ENCODE measurements at regions not wholly inside any gene's neighbourhood (a gene's known extent, or its start where the extent isn't known, plus 50 kb on each side); places are given as distances from the start of the nearest gene placed in this dataset.

DNA sequence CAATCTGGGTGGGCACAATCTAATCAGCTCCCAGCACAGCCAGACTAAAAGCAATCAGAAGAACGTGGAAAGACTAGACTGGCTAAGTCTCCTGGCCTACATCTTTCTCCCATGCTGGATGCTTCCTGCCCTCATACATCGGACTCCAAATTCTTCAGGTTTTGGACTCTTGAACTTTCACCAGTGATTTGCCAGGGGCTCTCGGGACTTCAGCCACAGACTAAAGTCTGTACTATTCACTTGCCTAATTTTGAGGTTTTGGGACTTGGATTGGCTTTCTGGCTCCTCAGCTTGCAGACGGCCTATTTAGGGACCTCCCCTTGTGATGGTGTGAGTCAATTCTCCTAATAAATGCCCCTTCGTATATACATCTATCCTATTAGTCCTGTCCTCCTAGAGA is 66.6 kb upstream of the SOX21 start:
- no peaks in the 10 kb centered on the region for H3K9me3 ChIP-seq (replicated peaks)
- H3K27me3 ChIP-seq (replicated peaks), result no peaks in the 10 kb centered on the region
- no peak overlapping the region for H3K27ac ChIP-seq
- no peaks in the 10 kb centered on the region for H3K4me1 ChIP-seq (replicated peaks)
- H3K4me3 ChIP-seq, result no peak overlapping the region
- no peak for DNase-seq (ENCODE audit: low read depth in 1 of 2, low spot score in 2 of 2)
- H3K36me3 ChIP-seq, result no peaks in the 10 kb centered on the region

- Histone ChIP-seq H3K4me1 (replicated peaks) (no peaks in the 10 kb centered on the region), H3K27me3 (replicated peaks) (no peaks in the 10 kb centered on the region), H3K9me3 (replicated peaks) (no peaks in the 10 kb centered on the region), H3K27ac (no peak overlapping the region), H3K36me3 (no peaks in the 10 kb centered on the region), H3K4me3 (no peak overlapping the region)
- no peak for DNase-seq (ENCODE audit: low read depth in 1 of 2, low spot score in 2 of 2)
These were observed 66.2 kb upstream of the SOX21 start for GRCh38 chr13:94778585-94778984.

DNA sequence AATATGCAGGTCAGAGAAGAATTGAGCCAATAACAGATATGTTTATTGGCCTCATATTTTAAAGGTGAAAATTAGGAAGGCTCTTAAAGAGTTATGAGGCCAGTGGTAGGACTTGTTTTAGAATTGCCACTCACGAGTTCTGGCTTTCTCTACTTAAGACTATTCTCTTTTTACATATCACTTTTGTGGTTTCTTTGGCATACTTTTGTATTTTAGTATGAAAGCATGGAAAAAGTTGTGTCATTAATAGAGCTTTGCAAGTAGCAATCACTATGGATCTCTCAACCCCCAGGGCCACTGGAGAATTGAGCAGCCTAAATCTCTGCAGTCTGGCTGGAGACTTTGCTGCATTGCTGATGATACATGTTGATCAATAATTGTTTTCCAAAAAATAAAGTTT is 64.6 kb upstream of the SOX21 start:
- Histone ChIP-seq H3K27me3 (replicated peaks) (no peaks in the 10 kb centered on the region), H3K27ac (no peak overlapping the region), H3K36me3 (no peaks in the 10 kb centered on the region), H3K4me1 (replicated peaks) (no peaks in the 10 kb centered on the region), H3K4me3 (no peak overlapping the region), H3K9me3 (replicated peaks) (no peaks in the 10 kb centered on the region)
- no peak for DNase-seq (ENCODE audit: low read depth in 1 of 2, low spot score in 2 of 2)

GRCh38 chr13:94776300-94776699 is 64.0 kb upstream of the SOX21 start:
- Histone ChIP-seq H3K9me3 (replicated peaks) (no peaks in the 10 kb centered on the region), H3K27me3 (replicated peaks) (no peaks in the 10 kb centered on the region), H3K27ac (no peak overlapping the region), H3K4me3 (no peak overlapping the region), H3K4me1 (replicated peaks) (no peaks in the 10 kb centered on the region), H3K36me3 (no peaks in the 10 kb centered on the region)
- DNase-seq (ENCODE audit: low read depth in 1 of 2, low spot score in 2 of 2), result no peak

DNA sequence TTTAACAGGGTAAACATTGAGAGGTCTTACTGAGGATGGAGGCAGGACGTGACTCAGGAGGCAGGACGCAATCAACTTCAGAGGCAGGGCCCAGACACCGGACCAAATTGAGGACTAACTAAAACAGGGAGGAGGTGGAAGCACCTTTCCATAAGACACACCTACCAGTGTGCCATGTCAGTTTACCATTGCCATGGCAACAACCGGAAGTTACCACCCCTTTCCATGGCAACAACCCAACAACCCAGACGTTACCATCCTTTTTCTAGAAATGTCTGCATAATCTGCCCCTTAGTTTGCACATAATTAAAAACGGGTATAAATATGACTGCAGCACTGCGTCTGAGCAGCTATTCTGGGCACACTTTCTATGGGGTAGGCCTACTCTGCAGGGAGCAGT is 53.5 kb upstream of the SOX21 start:
- Histone ChIP-seq H3K4me3 (no peak overlapping the region), H3K27ac (no peak overlapping the region), H3K27me3 (replicated peaks) (no peaks in the 10 kb centered on the region), H3K36me3 (no peaks in the 10 kb centered on the region), H3K4me1 (replicated peaks) (no peaks in the 10 kb centered on the region), H3K9me3 (replicated peaks) (no peaks in the 10 kb centered on the region)
- DNase-seq (ENCODE audit: low read depth in 1 of 2, low spot score in 2 of 2), result no peak

DNA sequence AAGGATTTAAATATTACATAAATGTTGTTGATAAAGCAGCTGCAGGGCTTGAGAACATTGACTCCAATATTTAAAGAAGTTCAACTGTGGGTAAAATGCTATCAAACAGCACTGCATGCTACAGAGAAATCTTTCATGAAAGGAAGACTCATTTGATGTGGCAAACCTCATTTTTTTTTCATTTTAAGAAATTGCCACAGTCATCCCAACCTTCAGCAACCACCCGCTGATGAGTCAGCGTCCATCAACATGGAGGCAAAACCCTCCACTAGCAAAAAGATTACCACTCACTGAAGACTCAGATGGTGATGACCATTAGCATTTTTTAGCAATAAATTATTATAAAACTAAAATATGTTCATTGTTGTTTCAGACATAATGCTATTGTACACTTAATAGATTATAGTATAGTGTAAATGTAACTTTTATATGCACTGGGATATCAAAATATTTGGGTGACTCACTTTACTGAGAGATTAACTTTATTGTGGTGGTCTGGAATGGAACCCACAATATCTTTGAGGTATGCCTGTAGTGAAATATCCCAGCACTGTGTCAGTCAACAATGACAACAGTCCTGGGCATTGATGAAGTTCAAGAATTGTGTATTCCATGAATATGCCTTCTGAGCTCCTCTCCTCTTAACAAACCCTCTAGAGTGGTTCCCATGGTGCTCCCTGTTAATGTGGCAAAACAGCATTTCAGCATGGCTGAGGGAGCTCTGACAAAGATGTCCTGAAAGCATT is 52.4 kb upstream of the SOX21 start:
- Histone ChIP-seq H3K36me3 (no peaks in the 10 kb centered on the region), H3K4me1 (replicated peaks) (no peaks in the 10 kb centered on the region), H3K9me3 (replicated peaks) (no peaks in the 10 kb centered on the region), H3K4me3 (no peak overlapping the region), H3K27ac (no peak overlapping the region), H3K27me3 (replicated peaks) (no peaks in the 10 kb centered on the region)
- no peak for DNase-seq (ENCODE audit: low read depth in 1 of 2, low spot score in 2 of 2)
